Testis (tissue), 2 donors: ENCODE measurements at regions not wholly inside any gene's neighbourhood (a gene's known extent, or its start where the extent isn't known, plus 50 kb on each side); places are given as distances from the start of the nearest gene placed in this dataset.
A peak's percentile ranks its signal among the peaks of the same experiment; 100 is the strongest.

Experiments used
- DNase-seq: peaks from one replicate; pipeline ENCODE4 v3.0.0-alpha.2; 2019
- H3K27ac ChIP-seq, 2 donors: fragments of 200-600 bp; sonication (generic); one replicate each; pipeline ENCODE4 v1.5.1; 2019
- H3K27me3 ChIP-seq: fragments of 200-600 bp; sonication (generic); one replicate; pipeline ENCODE4 v1.5.1; 2019
- H3K36me3 ChIP-seq: fragments of 200-600 bp; sonication (generic); one replicate; pipeline ENCODE4 v1.5.1; 2017; ENCODE audit warnings: low read depth; ENCODE audit errors: missing control alignments
- H3K4me1 ChIP-seq: fragments of 200-600 bp; sonication (generic); one replicate; pipeline ENCODE4 v1.5.1; 2019
- H3K4me3 ChIP-seq, 2 donors: fragments of 200-600 bp; sonication (generic); one replicate each; pipeline ENCODE4 v1.5.1; 2017 to 2019
- H3K9me3 ChIP-seq: fragments of 200-600 bp; sonication (generic); one replicate; pipeline ENCODE4 v1.5.1; 2017
- POLR2A ChIP-seq: fragments of 450-650 bp; IDR thresholded peaks from one replicate; pipeline ENCODE4 v1.6.1; 2017; ENCODE audit warnings: antibody characterized with exemption, mild to moderate bottlenecking, moderate library complexity
- WGBS, 2 donors: methylation state at CpG; one replicate each; pipeline ENCODE4 v1.1.5; 2018; 5-methylcytosine and 5-hydroxymethylcytosine counted together
- intact Hi-C: fragments of 100-400 bp; cut with DNase I; formaldehyde crosslinking; loops from one replicate; pipeline ENCODE4 v1.15.1; 2023; ENCODE audit warnings: low total_unique reads
- TF ChIP-seq, protein P1 (sequence below), 3 experiments: fragments of 450-650 bp in 2 of 3; fragments of 200-600 bp in 1 of 3; sonication (generic) in 1 of 3; IDR thresholded peaks; one replicate each; pipeline ENCODE4 v1.5.1; 2016 to 2019; ENCODE audit warnings: antibody characterized with exemption in 3 of 3, mild to moderate bottlenecking in 2 of 3, moderate library complexity in 1 of 3

DNA sequence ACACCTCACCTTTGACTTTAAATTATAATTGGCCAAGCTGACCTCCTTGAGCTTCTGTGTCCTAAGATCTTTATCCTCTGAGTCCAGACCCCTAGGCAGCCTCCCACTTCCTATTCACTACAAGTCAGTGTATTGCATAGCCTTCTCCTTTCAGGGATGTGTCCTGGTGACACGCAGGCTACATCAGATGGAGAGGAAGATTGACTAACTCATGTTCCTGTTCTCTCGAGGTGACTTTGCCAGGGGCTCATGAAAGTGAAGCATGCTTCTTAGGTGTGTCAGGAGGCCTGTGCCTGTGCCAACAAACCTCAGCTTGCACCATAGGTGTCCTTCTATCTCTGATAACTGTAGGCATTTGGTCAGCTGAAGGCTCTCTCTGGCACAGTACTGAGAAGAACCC is 195.7 kb upstream of the HS3ST1 start:
- no peak for TF ChIP-seq POLR2A
- TF ChIP-seq, protein P1, sequence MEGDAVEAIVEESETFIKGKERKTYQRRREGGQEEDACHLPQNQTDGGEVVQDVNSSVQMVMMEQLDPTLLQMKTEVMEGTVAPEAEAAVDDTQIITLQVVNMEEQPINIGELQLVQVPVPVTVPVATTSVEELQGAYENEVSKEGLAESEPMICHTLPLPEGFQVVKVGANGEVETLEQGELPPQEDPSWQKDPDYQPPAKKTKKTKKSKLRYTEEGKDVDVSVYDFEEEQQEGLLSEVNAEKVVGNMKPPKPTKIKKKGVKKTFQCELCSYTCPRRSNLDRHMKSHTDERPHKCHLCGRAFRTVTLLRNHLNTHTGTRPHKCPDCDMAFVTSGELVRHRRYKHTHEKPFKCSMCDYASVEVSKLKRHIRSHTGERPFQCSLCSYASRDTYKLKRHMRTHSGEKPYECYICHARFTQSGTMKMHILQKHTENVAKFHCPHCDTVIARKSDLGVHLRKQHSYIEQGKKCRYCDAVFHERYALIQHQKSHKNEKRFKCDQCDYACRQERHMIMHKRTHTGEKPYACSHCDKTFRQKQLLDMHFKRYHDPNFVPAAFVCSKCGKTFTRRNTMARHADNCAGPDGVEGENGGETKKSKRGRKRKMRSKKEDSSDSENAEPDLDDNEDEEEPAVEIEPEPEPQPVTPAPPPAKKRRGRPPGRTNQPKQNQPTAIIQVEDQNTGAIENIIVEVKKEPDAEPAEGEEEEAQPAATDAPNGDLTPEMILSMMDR (IDR thresholded peaks at IDR 0.05), result no peak
- no peak overlapping the region for H3K4me3 ChIP-seq
- H3K4me1 ChIP-seq, result no peaks in the 10 kb centered on the region
- DNase-seq, result no peak
- intact Hi-C loops, result no loop called here
- H3K36me3 ChIP-seq, result no peaks in the 10 kb centered on the region
- H3K9me3 ChIP-seq, result no peaks in the 10 kb centered on the region
- no peak overlapping the region for H3K27ac ChIP-seq
- 76 to 100% methylated on average over 2 of the region's 2 CpGs for WGBS, 2 donors
- H3K27me3 ChIP-seq, result no peaks in the 10 kb centered on the region

DNA sequence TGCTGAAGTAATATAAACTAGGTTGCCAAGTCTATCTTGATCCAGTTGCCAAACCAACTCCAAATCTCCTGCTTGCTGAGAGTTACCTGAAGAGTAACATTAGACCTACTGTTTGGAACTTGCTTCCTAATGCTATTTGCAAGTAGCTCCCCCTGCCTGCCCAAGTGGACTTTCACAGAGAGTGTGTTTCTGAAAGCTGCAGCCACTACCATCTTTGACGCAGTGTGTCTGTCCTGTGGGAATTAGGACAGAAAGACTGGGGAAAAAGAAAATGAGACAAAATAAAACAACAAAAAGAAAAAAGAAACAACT is 195.0 kb upstream of the HS3ST1 start:
- intact Hi-C loops, result no loop called here
- Histone ChIP-seq H3K27ac (no peak overlapping the region), H3K36me3 (no peaks in the 10 kb centered on the region), H3K9me3 (no peaks in the 10 kb centered on the region), H3K4me1 (no peaks in the 10 kb centered on the region), H3K27me3 (no peaks in the 10 kb centered on the region), H3K4me3 (no peak overlapping the region)
- 58 to 84% methylated on average over 1 of the region's 1 CpG for WGBS, 2 donors
- TF ChIP-seq, protein P1 (IDR thresholded peaks at IDR 0.05), result peak in 1 of 3 experiments; percentile 17
- TF ChIP-seq POLR2A, result no peak
- DNase-seq, result peak; percentile 54

DNA sequence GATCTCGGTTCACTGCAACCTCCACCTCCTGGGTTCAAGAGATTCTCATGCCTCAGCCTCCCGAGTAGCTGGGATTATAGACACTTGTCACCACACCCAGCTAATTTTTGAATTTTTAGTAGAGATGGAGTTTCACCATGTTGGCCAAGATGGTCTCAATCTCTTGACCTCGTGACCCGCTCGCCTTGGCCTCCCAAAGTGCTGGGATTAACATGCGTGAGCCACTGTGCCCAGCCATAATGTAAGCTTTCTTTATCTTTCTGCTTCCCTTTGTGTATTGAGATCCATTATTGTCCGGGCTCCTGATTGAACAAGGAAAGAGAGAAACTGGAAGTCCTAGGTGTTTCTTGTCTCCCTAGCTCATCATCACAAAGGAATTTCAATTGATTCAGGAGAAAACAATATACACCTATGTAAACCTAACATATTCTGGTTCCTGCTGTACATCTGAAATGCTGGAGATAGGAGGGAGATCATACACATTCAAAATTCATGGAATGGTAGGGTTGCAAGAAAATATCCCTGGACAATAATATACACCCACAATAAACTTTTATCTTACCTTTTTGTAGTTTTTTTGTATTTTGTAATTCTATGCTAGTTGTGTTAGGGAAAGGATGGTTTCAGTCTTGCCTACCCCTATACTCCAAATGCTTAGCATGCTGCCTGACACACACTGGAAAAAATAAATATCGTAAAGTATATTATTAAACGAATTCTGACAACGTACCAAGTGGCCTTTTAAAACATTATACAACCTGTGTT is 194.4 kb upstream of the HS3ST1 start:
- no peaks in the 10 kb centered on the region for H3K4me1 ChIP-seq
- H3K36me3 ChIP-seq, result no peaks in the 10 kb centered on the region
- 91 to 92% methylated on average over 10 of the region's 10 CpGs for WGBS, 2 donors
- TF ChIP-seq, protein P1 (IDR thresholded peaks at IDR 0.05), result no peak
- TF ChIP-seq POLR2A, result no peak
- H3K27me3 ChIP-seq, result no peaks in the 10 kb centered on the region
- H3K4me3 ChIP-seq, result no peak overlapping the region
- intact Hi-C loops, result no loop called here
- no peak overlapping the region for H3K27ac ChIP-seq
- H3K9me3 ChIP-seq, result no peaks in the 10 kb centered on the region
- no peak for DNase-seq

DNA sequence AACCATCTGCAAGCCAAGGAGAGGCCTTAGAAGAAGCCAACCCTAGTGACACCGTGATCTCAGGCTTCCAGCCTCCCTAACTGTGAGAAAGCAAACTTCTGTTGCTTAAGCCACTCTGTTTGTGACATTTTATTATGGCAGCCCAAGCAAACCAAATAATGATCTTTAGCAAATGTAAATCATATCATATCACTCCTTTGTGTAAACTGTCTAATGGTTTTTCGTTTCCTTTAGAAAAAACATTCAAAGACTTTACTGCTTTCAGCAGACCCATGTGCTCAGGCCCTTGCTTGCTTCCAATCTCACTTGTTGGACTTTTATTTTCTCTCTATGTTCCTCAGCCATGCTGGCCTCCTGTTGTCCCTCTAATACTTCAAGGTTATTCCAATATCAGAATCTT is 192.2 kb upstream of the HS3ST1 start:
- no peaks in the 10 kb centered on the region for H3K27me3 ChIP-seq
- intact Hi-C loops, result no loop called here

More for the DNA sequence above, 192.2 kb upstream of the HS3ST1 start:
- no peaks in the 10 kb centered on the region for H3K4me1 ChIP-seq
- H3K27ac ChIP-seq, result no peak overlapping the region
- H3K9me3 ChIP-seq, result no peaks in the 10 kb centered on the region
- WGBS, 2 donors, result 80 to 83% methylated on average over 2 of the region's 2 CpGs
- no peak for DNase-seq
- no peaks in the 10 kb centered on the region for H3K36me3 ChIP-seq
- no peak overlapping the region for H3K4me3 ChIP-seq
- TF ChIP-seq POLR2A, result no peak
- TF ChIP-seq, protein P1 (IDR thresholded peaks at IDR 0.05), result no peak
